ENCODE measurements at regions not wholly inside any gene's neighbourhood (a gene's known extent, or its start where the extent isn't known, plus 50 kb on each side); places are given as distances from the start of the nearest gene placed in this dataset.

- Histone ChIP-seq H3K9ac (ENCODE audit: low read length) (no peak overlapping the region), H3K4me1 (ENCODE audit: control insufficient read depth, insufficient read depth, low read length) (peaks cover 46% of the 10 kb centered on the region), H3K27me3 (replicated peaks; ENCODE audit: control insufficient read depth, insufficient read depth, low read length) (no peaks in the 10 kb centered on the region), H3K36me3 (ENCODE audit: control insufficient read depth, insufficient read depth, low read length, severe bottlenecking) (peaks cover 12% of the 10 kb centered on the region), H3K4me3 (ENCODE audit: low read length) (no peak overlapping the region), H3K9me3 (ENCODE audit: control insufficient read depth, low read length) (no peaks in the 10 kb centered on the region)
- no peak for DNase-seq (ENCODE audit: low read depth)
Observed at GRCh38 chr17:77326636-77327035, 185.9 kb downstream of the SEC14L1 start.

- Histone ChIP-seq H3K9ac (ENCODE audit: low read length) (no peak overlapping the region), H3K36me3 (ENCODE audit: control insufficient read depth, insufficient read depth, low read length, severe bottlenecking) (peaks cover 12% of the 10 kb centered on the region)
Observed at GRCh38 chr17:77327181-77327565, 186.4 kb downstream of the SEC14L1 start.

DNA sequence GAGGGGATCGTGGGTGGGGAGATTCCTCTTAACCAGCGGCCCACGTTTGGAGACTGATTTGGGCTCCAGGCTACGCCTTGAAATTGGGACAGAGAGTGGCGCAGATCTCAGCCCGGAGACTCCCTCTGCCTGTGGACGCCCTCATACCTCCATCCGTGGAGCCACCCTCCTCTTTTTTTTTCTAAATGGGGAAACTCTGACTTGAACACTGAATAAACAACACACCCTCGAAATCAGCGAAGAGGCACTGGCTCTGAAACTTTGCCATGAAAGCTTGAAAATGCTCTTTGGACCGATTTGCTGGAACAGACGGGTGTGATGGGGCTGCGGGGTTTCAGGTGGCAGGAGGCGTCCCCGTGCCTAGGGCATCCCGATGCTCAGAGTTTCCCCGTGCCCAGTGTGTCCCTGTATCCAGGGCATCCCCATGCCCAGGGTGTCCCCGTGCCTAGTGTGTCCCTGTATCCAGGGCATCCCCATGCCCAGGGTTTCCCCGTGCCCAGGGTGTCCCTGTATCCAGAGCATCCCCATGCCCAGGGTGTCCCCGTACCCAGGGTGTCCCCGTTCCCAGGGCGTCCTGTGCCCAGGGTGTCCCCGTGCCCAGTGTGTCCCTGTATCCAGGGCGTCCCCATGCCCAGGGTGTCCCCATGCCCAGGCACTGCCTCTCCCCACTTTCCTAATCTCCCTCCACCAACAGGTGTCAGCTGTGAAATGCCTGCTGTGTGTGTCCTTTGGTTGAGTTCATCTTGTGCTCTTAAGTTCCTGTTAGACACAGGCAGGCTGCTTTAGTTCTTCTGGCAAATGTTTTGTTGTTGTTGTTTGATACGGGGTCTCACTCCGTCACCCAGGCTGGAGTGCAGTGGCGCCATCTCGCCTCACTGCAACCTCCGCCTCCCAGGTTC lies 187.0 kb downstream of the SEC14L1 start:
- peaks cover 46% of the 10 kb centered on the region for H3K4me1 ChIP-seq (ENCODE audit: control insufficient read depth, insufficient read depth, low read length)
- peaks cover 18% of the 10 kb centered on the region for H3K36me3 ChIP-seq (ENCODE audit: control insufficient read depth, insufficient read depth, low read length, severe bottlenecking)
- H3K4me3 ChIP-seq (ENCODE audit: low read length), result no peak overlapping the region
- H3K9me3 ChIP-seq (ENCODE audit: control insufficient read depth, low read length), result peaks cover 6% of the 10 kb centered on the region
- DNase-seq (ENCODE audit: low read depth), result no peak
- no peaks in the 10 kb centered on the region for H3K27me3 ChIP-seq (replicated peaks; ENCODE audit: control insufficient read depth, insufficient read depth, low read length)
- no peak overlapping the region for H3K9ac ChIP-seq (ENCODE audit: low read length)

More at GRCh38 chr17:77327181-77327565, 186.4 kb downstream of the SEC14L1 start:
- Histone ChIP-seq H3K27me3 (replicated peaks; ENCODE audit: control insufficient read depth, insufficient read depth, low read length) (no peaks in the 10 kb centered on the region), H3K4me3 (ENCODE audit: low read length) (no peak overlapping the region), H3K9me3 (ENCODE audit: control insufficient read depth, low read length) (no peaks in the 10 kb centered on the region), H3K4me1 (ENCODE audit: control insufficient read depth, insufficient read depth, low read length) (peaks cover 46% of the 10 kb centered on the region)
- no peak for DNase-seq (ENCODE audit: low read depth)

DNA sequence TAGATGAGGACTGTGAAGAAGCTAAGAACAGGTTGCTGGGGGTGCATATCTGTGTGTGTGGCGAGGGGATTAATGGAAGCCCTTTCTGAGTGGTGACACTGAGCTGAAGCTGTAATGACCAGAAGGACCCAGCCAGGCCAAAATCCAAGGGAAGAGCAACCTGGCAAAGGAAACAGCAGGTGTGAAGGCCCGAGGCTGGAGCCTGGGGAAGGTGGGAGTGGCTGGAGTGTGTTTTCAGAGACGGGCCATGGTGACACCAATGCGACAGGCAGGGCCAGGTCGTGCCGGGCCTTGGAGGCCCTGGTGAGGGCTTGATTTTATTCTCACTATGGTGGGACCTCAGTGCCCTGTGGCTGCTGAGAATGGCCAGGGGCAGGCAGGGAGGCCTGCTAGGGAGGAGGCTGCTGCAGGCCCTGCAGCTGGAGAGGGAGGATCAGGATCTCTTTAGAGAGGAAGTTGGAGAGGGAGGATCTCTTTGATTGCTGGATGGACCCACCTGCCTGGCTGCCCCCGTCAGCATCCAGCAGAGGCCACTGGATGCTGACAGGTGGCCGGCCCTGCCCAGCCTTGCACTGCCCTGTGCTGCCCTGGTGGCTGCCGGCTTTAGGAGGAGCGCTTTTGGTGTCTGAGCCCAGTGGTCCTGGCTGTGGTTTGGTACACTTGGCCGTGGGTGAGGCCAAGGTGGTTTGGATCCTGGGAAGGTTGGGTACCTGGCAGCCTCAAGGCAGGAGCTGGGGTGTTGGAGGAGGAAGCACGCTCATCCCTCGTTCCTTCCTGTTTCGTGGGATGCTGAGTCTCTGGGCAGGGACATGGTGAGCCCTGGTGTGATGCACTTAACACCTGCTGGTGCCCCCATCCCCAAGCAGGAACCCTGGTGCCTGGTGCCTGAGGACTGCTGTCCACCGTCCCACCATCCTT lies 188.3 kb downstream of the SEC14L1 start:
- H3K9ac ChIP-seq (ENCODE audit: low read length), result no peak overlapping the region
- no peaks in the 10 kb centered on the region for H3K27me3 ChIP-seq (replicated peaks; ENCODE audit: control insufficient read depth, insufficient read depth, low read length)
- peaks cover 7% of the 10 kb centered on the region for H3K9me3 ChIP-seq (ENCODE audit: control insufficient read depth, low read length)
- H3K4me1 ChIP-seq (ENCODE audit: control insufficient read depth, insufficient read depth, low read length), result peaks cover 49% of the 10 kb centered on the region
- no peak overlapping the region for H3K4me3 ChIP-seq (ENCODE audit: low read length)
- DNase-seq (ENCODE audit: low read depth), result no peak
- H3K36me3 ChIP-seq (ENCODE audit: control insufficient read depth, insufficient read depth, low read length, severe bottlenecking), result peaks cover 18% of the 10 kb centered on the region

DNA sequence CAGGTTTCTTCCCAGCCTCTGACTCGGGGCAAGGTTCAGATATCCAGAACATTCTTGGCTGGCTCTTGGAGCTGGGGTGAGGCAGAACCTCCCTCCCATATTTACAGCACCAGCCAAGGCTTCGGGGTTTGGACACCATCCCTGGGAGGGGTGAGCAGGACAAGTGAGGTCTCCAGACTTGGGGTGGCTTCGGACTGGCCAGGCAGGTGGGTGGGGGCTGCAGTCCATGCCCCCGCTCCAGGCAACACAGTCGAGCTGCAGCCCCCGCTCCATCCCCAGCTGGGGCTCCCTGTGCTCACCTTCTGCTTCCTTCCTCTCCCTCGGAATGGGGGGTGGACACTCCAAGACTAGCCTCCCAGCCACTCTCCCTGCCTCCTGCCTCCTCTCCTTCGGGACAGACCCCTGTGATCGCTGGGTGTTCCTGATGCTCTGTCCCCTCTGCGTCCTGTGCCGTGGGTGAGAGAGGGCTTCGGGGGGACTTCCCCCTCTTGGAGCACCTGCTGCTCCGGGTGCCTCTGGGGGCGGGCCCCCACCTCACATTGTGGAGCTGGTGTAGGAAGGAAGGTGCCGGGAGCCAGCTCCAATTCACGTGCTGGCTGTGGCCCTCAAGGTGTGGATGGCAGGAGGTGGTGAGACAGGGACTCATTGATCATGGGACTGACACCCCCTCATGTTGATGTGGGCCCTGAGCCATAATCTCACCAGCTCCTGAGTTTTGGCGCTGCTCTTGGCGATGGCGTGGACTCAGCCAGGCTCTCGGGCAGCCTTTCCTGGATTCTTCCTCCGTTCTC lies 189.2 kb downstream of the SEC14L1 start:
- no peak for DNase-seq (ENCODE audit: low read depth)

DNA sequence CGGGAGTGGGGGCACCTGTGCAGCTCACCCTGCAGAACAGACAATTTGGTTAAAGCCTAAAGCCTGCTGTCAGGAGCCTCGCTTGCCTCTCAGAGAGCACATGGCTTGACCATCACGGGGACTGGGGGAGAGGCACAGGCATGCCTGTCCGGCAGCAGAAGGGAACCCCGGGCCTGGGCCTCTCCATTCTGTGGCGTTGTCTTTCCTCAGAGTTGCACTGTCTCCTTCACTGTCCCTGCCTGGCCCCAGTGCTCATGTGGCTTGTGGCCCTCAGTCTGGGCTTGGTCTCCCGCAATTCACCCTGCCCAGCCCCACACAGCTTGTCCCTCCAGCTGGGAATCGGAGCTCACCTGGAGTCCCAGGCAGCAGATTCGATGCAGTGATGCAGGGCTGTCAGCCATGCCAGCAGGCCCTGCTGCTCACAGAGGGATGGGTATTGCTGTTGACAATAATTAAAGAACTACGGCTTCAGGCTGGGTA lies 189.9 kb downstream of the SEC14L1 start:
- no peak overlapping the region for H3K9ac ChIP-seq (ENCODE audit: low read length)
- no peaks in the 10 kb centered on the region for H3K27me3 ChIP-seq (replicated peaks; ENCODE audit: control insufficient read depth, insufficient read depth, low read length)
- H3K36me3 ChIP-seq (ENCODE audit: control insufficient read depth, insufficient read depth, low read length, severe bottlenecking), result peaks cover 18% of the 10 kb centered on the region
- peaks cover 7% of the 10 kb centered on the region for H3K9me3 ChIP-seq (ENCODE audit: control insufficient read depth, low read length)
- peaks cover 38% of the 10 kb centered on the region for H3K4me1 ChIP-seq (ENCODE audit: control insufficient read depth, insufficient read depth, low read length)
- no peak for DNase-seq (ENCODE audit: low read depth)
- no peak overlapping the region for H3K4me3 ChIP-seq (ENCODE audit: low read length)

More for the DNA sequence above, 189.2 kb downstream of the SEC14L1 start:
- Histone ChIP-seq H3K4me1 (ENCODE audit: control insufficient read depth, insufficient read depth, low read length) (peaks cover 43% of the 10 kb centered on the region), H3K36me3 (ENCODE audit: control insufficient read depth, insufficient read depth, low read length, severe bottlenecking) (peaks cover 18% of the 10 kb centered on the region), H3K9ac (ENCODE audit: low read length) (no peak overlapping the region), H3K4me3 (ENCODE audit: low read length) (no peak overlapping the region), H3K9me3 (ENCODE audit: control insufficient read depth, low read length) (peaks cover 7% of the 10 kb centered on the region), H3K27me3 (replicated peaks; ENCODE audit: control insufficient read depth, insufficient read depth, low read length) (no peaks in the 10 kb centered on the region)

DNA sequence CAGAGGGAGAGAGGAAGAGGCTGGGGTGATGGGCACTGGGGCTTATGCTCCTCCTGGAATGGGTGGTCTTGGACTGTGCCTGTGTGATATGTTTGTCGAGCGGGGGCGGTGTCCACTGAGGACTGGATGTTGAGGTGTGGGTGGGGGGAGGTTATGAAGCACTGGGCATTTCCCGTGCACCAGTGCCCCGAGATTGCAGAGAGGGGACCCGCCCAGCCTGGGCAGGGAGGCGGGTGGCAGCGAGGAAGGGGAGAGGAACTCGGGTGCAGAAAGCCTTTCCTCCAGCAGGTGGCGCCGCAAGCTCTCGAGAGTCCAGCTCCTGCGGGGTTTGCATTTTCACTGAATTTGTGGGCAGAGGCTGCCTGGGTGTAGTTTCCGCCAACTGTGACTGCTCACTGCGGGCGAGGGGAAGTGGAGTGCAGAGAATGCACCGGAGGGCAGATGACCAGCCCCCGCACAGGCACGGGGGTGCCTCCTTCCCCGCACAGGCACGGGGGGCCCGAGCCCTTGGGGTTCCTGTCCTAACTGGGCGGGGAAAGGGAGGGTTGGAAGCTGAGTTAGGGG lies 190.6 kb downstream of the SEC14L1 start:
- H3K4me1 ChIP-seq (ENCODE audit: control insufficient read depth, insufficient read depth, low read length), result peaks cover 31% of the 10 kb centered on the region
- H3K9me3 ChIP-seq (ENCODE audit: control insufficient read depth, low read length), result peaks cover 7% of the 10 kb centered on the region
- peaks cover 16% of the 10 kb centered on the region for H3K36me3 ChIP-seq (ENCODE audit: control insufficient read depth, insufficient read depth, low read length, severe bottlenecking)
- no peaks in the 10 kb centered on the region for H3K27me3 ChIP-seq (replicated peaks; ENCODE audit: control insufficient read depth, insufficient read depth, low read length)
- peak overlapping the region; percentile 60 for H3K9ac ChIP-seq (ENCODE audit: low read length)
- no peak overlapping the region for H3K4me3 ChIP-seq (ENCODE audit: low read length)
- peak; percentile 95 for DNase-seq (ENCODE audit: low read depth)

DNA sequence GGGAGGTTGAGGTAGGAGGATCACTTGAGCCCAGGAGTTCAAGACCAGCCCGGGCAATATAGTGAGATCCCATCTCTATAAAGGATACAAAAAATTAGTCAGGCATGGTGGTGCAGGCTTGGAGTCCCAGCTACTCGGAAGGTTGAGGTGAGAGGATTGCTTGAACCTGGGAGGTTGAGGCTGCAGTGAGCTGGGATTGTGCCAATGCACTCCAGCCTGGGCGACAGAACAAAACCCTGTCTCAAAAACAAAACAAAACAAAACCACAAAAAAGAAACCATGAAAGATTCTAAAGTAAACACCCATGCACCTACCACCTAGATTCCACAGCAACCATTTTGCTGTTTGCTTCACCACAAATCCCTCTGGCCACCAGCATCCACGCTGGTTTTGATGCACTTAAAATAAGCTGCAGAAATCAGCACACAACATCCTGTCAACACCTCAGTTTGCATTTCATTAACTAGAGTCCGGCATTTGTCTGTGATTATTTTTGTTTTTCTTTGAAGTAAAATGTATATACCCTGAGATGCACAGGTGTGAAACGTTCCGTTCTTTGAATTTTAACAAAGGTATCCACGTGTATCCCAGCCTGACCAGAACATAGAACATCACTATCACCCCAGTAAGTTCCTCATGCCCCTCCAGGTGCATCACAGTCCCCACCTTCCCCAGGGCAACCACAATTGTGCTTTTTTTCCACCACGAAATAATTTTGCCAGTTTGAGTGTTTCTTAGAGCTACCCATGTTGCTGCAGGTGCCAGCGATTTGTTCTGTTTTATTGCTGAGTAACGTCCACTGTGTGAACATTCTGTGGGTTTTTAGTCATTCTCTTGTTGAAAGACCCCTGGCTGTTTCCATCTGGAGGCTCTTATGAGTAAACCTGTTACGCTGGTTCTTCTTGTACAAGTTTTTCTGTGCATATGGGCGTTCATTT lies 191.5 kb downstream of the SEC14L1 start:
- Histone ChIP-seq H3K27me3 (replicated peaks; ENCODE audit: control insufficient read depth, insufficient read depth, low read length) (no peaks in the 10 kb centered on the region), H3K9me3 (ENCODE audit: control insufficient read depth, low read length) (peaks cover 16% of the 10 kb centered on the region), H3K36me3 (ENCODE audit: control insufficient read depth, insufficient read depth, low read length, severe bottlenecking) (peaks cover 14% of the 10 kb centered on the region), H3K4me3 (ENCODE audit: low read length) (no peak overlapping the region), H3K4me1 (ENCODE audit: control insufficient read depth, insufficient read depth, low read length) (peaks cover 30% of the 10 kb centered on the region), H3K9ac (ENCODE audit: low read length) (peak overlapping the region; percentile 60)
- no peak for DNase-seq (ENCODE audit: low read depth)

DNA sequence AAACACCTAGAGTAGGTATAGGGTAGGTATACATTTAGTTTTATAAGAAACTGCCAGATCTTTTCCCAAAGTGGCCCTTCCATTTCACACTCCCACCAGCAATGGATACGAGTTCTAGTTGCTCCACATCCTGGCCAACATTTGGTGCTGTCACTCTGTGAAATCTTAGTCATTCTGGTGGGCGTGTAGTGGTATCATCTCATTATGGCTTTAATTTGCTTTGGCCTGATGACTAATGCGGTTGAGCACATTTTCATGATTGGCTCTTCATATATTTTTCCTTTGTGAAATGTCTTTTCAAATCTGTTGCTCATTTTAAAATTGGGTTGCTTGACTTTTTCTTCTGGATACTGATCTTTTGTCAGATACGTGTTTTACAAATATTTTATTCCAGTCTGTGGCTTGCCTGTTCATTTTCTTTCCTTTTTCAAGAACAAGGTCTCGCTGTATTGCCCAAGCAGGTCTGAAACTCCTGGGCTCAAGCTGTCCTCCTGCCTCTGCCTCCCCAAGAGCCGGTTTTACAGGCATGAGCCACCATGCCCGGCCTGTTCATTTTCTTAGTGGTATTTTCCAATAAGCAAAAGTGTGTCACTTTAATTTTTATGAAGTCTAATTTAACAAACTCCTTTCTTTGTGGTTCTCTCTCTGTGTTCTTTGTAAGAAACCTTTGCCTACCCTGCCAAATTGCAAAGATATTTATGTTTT lies 192.4 kb downstream of the SEC14L1 start:
- peak; percentile 93 for DNase-seq (ENCODE audit: low read depth)
- H3K9ac ChIP-seq (ENCODE audit: low read length), result peak overlapping the region; percentile 73

More for the DNA sequence above, 192.4 kb downstream of the SEC14L1 start:
- peak overlapping the region; percentile 28 for H3K4me3 ChIP-seq (ENCODE audit: low read length)
- H3K4me1 ChIP-seq (ENCODE audit: control insufficient read depth, insufficient read depth, low read length), result peaks cover 30% of the 10 kb centered on the region
- H3K36me3 ChIP-seq (ENCODE audit: control insufficient read depth, insufficient read depth, low read length, severe bottlenecking), result peaks cover 13% of the 10 kb centered on the region
- peaks cover 20% of the 10 kb centered on the region for H3K9me3 ChIP-seq (ENCODE audit: control insufficient read depth, low read length)
- H3K27me3 ChIP-seq (replicated peaks; ENCODE audit: control insufficient read depth, insufficient read depth, low read length), result no peaks in the 10 kb centered on the region

Measured in adipocyte (in vitro differentiated cells).